Hepatocyte (in vitro differentiated cells): ENCODE measurements at regions not wholly inside any gene's neighbourhood (a gene's known extent, or its start where the extent isn't known, plus 50 kb on each side); places are given as distances from the start of the nearest gene placed in this dataset.

Experiments used
- DNase-seq: peaks from one replicate; pipeline ENCODE4 v3.0.0-alpha.2; 2016; ENCODE audit warnings: low spot score
- H2AFZ ChIP-seq: fragments of 200-600 bp; sonication (generic); 2 replicates; pipeline ENCODE4 v1.6.0; 2016; ENCODE audit warnings: antibody characterized with exemption, mild to moderate bottlenecking
- H3K27ac ChIP-seq: fragments of 200-600 bp; sonication (generic); 2 replicates; pipeline ENCODE4 v1.5.1; 2016; ENCODE audit warnings: mild to moderate bottlenecking
- H3K27me3 ChIP-seq: fragments of 200-600 bp; sonication (generic); 2 replicates; pipeline ENCODE4 v1.6.1; 2016
- H3K36me3 ChIP-seq: fragments of 200-600 bp; sonication (generic); replicated peaks from 2 replicates; pipeline ENCODE4 v1.5.1; 2016; ENCODE audit warnings: low read depth; ENCODE audit not compliant: insufficient read depth
- H3K4me1 ChIP-seq: fragments of 200-600 bp; sonication (generic); 2 replicates; pipeline ENCODE4 v1.5.1; 2016; ENCODE audit warnings: mild to moderate bottlenecking, moderate library complexity; ENCODE audit not compliant: insufficient read depth
- H3K4me2 ChIP-seq: fragments of 200-600 bp; sonication (generic); 2 replicates; pipeline ENCODE4 v1.6.0; 2016
- H3K4me3 ChIP-seq: fragments of 200-600 bp; sonication (generic); 2 replicates; pipeline ENCODE4 v1.5.1; 2016; ENCODE audit warnings: mild to moderate bottlenecking
- H3K79me2 ChIP-seq: fragments of 200-600 bp; sonication (generic); 2 replicates; pipeline ENCODE4 v1.6.0; 2017; ENCODE audit warnings: mild to moderate bottlenecking
- H3K9me2 ChIP-seq: fragments of 200-600 bp; sonication (generic); replicated peaks from 2 replicates; pipeline ENCODE4 v1.6.0; 2017; ENCODE audit warnings: mild to moderate bottlenecking; ENCODE audit not compliant: insufficient read depth
- H3K9me3 ChIP-seq: fragments of 200-600 bp; sonication (generic); 2 replicates; pipeline ENCODE4 v1.5.1; 2016; ENCODE audit warnings: low read depth, mild to moderate bottlenecking
- H4K20me1 ChIP-seq: fragments of 200-600 bp; sonication (generic); 2 replicates; pipeline ENCODE4 v1.6.0; 2016; ENCODE audit warnings: mild to moderate bottlenecking; ENCODE audit not compliant: insufficient read depth, poor library complexity, severe bottlenecking
- CTCF ChIP-seq: fragments of 200-600 bp; sonication (generic); IDR thresholded peaks from 2 replicates; pipeline ENCODE4 v1.5.1; 2016; ENCODE audit warnings: antibody characterized with exemption, mild to moderate bottlenecking; ENCODE audit not compliant: poor library complexity
- EZH2 ChIP-seq: fragments of 200-600 bp; sonication (generic); IDR thresholded peaks from 2 replicates; pipeline ENCODE4 v1.6.1; 2016; ENCODE audit warnings: antibody characterized with exemption, mild to moderate bottlenecking, borderline replicate concordance
- EZH2phosphoT487 ChIP-seq: fragments of 200-600 bp; sonication (generic); IDR thresholded peaks from one replicate; pipeline ENCODE4 v1.6.1; 2018; ENCODE audit warnings: antibody characterized with exemption, mild to moderate bottlenecking, low read depth, moderate library complexity; ENCODE audit not compliant: unreplicated experiment, severe bottlenecking
- WGBS: methylation state at CpG from one replicate; pipeline ENCODE4 v1.1.6; 2016; ENCODE audit warnings: low lambda C conversion rate; ENCODE audit errors: missing lambda C conversion rate; 5-methylcytosine and 5-hydroxymethylcytosine counted together

- Histone ChIP-seq H3K36me3 (no peaks in the 10 kb centered on the region), H2AFZ (no peak overlapping the region), H3K27ac (no peak overlapping the region), H3K27me3 (no peaks in the 10 kb centered on the region), H3K9me3 (no peaks in the 10 kb centered on the region), H4K20me1 (no peaks in the 10 kb centered on the region), H3K9me2 (no peaks in the 10 kb centered on the region), H3K4me3 (no peak overlapping the region), H3K4me2 (no peak overlapping the region), H3K4me1 (peaks cover 4% of the 10 kb centered on the region), H3K79me2 (no peaks in the 10 kb centered on the region)
- no peak for DNase-seq
- TF ChIP-seq CTCF (no peak), EZH2 (no peak), EZH2phosphoT487 (no peak)
- 52% methylated on average over 2 of the region's 2 CpGs for WGBS
These were observed 52.7 kb upstream of the CXADR start for GRCh38 chr21:17460094-17460493.

DNA sequence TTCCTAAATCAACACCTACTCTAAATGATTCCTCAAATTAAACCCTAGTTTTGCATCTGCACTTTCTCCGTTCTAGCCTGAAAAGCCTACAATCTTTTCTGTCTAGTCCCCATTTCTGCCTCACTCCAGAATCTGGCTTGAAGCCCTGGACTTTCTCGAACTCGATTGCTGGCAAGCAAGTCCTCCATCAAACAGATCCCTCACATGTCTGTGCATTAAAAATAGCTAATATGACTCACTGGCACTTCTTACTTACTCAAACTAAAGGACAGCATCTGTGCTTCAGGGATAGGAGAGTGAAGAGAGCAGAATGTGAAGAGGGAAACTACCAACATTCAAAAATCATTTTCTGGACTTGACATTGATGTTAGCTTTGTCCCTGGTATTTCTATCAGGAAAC, 51.8 kb upstream of the CXADR start:
- no peak overlapping the region for H3K4me3 ChIP-seq
- no peaks in the 10 kb centered on the region for H4K20me1 ChIP-seq
- peaks cover 4% of the 10 kb centered on the region for H3K4me1 ChIP-seq
- no peaks in the 10 kb centered on the region for H3K79me2 ChIP-seq
- TF ChIP-seq EZH2phosphoT487: no peak
- no peak for TF ChIP-seq EZH2
- peak overlapping the region; percentile 94 for H3K27ac ChIP-seq
- peak; percentile 36 for DNase-seq
- no peaks in the 10 kb centered on the region for H3K9me3 ChIP-seq
- no peak overlapping the region for H3K4me2 ChIP-seq
- H2AFZ ChIP-seq: no peak overlapping the region
- no peaks in the 10 kb centered on the region for H3K9me2 ChIP-seq
- H3K27me3 ChIP-seq: no peaks in the 10 kb centered on the region
- H3K36me3 ChIP-seq: no peaks in the 10 kb centered on the region
- WGBS: 46% methylated on average over 3 of the region's 3 CpGs

GRCh38 chr21:17461582-17461981, 51.3 kb upstream of the CXADR start:
- no peak for DNase-seq
- Histone ChIP-seq H3K4me2 (no peak overlapping the region), H3K4me1 (peaks cover 4% of the 10 kb centered on the region), H3K27ac (peak overlapping the region; percentile 94), H3K27me3 (no peaks in the 10 kb centered on the region), H3K9me3 (no peaks in the 10 kb centered on the region), H3K9me2 (no peaks in the 10 kb centered on the region), H3K4me3 (no peak overlapping the region), H2AFZ (no peak overlapping the region), H3K79me2 (no peaks in the 10 kb centered on the region), H3K36me3 (no peaks in the 10 kb centered on the region), H4K20me1 (no peaks in the 10 kb centered on the region)
- TF ChIP-seq EZH2 (no peak), EZH2phosphoT487 (no peak), CTCF (no peak)
- 69% methylated on average over 4 of the region's 4 CpGs for WGBS

DNA sequence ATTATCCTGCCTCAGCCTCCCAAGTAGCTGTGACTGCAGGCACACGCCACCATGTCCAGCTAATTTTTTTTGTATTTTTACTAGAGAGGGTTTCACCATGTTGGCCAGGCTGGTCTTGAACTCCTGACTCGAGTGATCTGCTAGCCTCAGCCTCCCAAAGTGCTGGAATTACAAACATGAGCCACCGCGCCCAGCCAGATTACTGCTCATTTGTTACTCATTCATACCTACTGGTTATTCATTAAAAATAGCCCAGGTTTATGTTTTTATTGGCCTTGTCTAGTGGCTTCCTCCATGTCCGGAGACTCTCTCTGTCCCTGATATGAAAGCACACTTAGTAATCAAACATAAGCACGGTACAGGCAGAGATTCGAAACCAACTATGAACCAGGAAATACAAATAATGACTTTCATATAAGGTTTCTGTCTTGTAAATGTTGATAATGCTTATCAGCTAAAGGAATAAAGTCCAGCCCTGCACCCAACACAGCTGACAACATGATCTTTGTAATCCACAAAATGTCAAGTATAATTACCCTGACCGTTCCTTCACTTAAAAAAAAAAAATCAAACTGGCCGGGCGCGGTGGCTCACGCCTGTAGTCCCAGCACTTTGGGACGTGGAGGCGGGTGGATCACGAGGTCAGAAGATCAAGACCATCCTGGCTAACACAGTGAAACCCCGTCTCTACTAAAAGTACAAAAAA, 50.4 kb upstream of the CXADR start:
- H3K27ac ChIP-seq: peak overlapping the region; percentile 94
- H4K20me1 ChIP-seq: no peaks in the 10 kb centered on the region
- H3K9me2 ChIP-seq: no peaks in the 10 kb centered on the region
- H3K4me1 ChIP-seq: peaks cover 4% of the 10 kb centered on the region
- H2AFZ ChIP-seq: no peak overlapping the region
- H3K4me2 ChIP-seq: no peak overlapping the region
- no peak overlapping the region for H3K4me3 ChIP-seq
- H3K79me2 ChIP-seq: no peaks in the 10 kb centered on the region
- WGBS: 33% methylated on average over 16 of the region's 16 CpGs
- no peaks in the 10 kb centered on the region for H3K27me3 ChIP-seq
- no peak for TF ChIP-seq CTCF
- TF ChIP-seq EZH2phosphoT487: no peak
- no peak for TF ChIP-seq EZH2
- DNase-seq: peak; percentile 76
- H3K36me3 ChIP-seq: no peaks in the 10 kb centered on the region
- H3K9me3 ChIP-seq: no peaks in the 10 kb centered on the region
